GM12878 (cell line): ENCODE measurements at regions not wholly inside any gene's neighbourhood (a gene's known extent, or its start where the extent isn't known, plus 50 kb on each side); places are given as distances from the start of the nearest gene placed in this dataset.

ENCODE experiments used
- ATAC-seq: fragments of 200-7000 bp; cut with Tn5 transposase; 3 replicates; pipeline ENCODE4 v1.9.1; 2020; ENCODE audit warnings: mild to moderate bottlenecking, moderate library complexity
- BruUV-seq: library from RNA; stranded (reverse); fragments of 400-500 nt; replicated peaks from 2 replicates; lab custom pipeline; 2021; lab: Mats Ljungman, UMichigan
- CTCF ChIA-PET: fragments of 300-600 bp; sonication (Branson Sonifier 250); formaldehyde crosslinking; extraction: SDS; loops from one replicate; lab custom pipeline; 2021; ENCODE audit warnings: inconsistent platforms; lab: Yijun Ruan, JAX
- POLR2A ChIA-PET: fragments of 350-600 bp; formaldehyde crosslinking; extraction: SDS; loops from one replicate; lab custom pipeline; 2021; ENCODE audit warnings: inconsistent platforms; lab: Charles Lee
- RAD21 ChIA-PET: fragments of 300-600 bp; sonication (Branson Sonifier 250); formaldehyde crosslinking; loops from one replicate; lab custom pipeline; 2023; ENCODE audit warnings: antibody characterized with exemption; ENCODE audit not compliant: unreplicated experiment; lab: Charles Lee
- SMC1A ChIA-PET: fragments of 300-600 bp; sonication (Branson Sonifier 250); formaldehyde crosslinking; loops from one replicate; lab custom pipeline; 2023; ENCODE audit not compliant: unreplicated experiment, uncharacterized antibody; lab: Charles Lee
- DNase-seq: peaks from one replicate; pipeline ENCODE4 v3.0.0-alpha.2; 2011; ENCODE audit warnings: low read depth, low spot score
- FAIRE-seq: peaks from 3 replicates; lab custom pipeline; 2011; peaks lifted over from hg19 to GRCh38; lab: Jason Lieb, UNC
- H2AFZ ChIP-seq: 2 replicates; pipeline ENCODE4 v1.6.0; 2011; ENCODE audit warnings: low read depth, low read length, control low read depth; ENCODE audit not compliant: control insufficient read depth
- H3K27ac ChIP-seq: 2 replicates; pipeline ENCODE4 v1.5.1; 2011; ENCODE audit warnings: control low read depth; ENCODE audit not compliant: control insufficient read depth, insufficient read depth
- H3K27me3 ChIP-seq, 2 experiments: replicated peaks in 1 of 2; 2 replicates each; pipeline versions ENCODE4 v1.6.0 to v1.6.1; 2011; ENCODE audit warnings: low read length in 1 of 2; ENCODE audit not compliant: control insufficient read depth in 2 of 2, insufficient read depth in 2 of 2
- H3K36me3 ChIP-seq, 2 experiments: 2 replicates each; pipeline ENCODE4 v1.5.1; 2011; ENCODE audit warnings: low read length in 1 of 2; ENCODE audit not compliant: control insufficient read depth in 2 of 2, insufficient read depth in 2 of 2
- H3K4me1 ChIP-seq: 2 replicates; pipeline ENCODE4 v1.6.1; 2011; ENCODE audit warnings: mild to moderate bottlenecking, low read length, moderate library complexity, mixed read lengths; ENCODE audit not compliant: control insufficient read depth, insufficient read depth
- H3K4me2 ChIP-seq: 2 replicates; pipeline ENCODE4 v1.6.0; 2011; ENCODE audit warnings: control low read depth; ENCODE audit not compliant: control insufficient read depth, insufficient read depth
- H3K4me3 ChIP-seq: fragments of 200-600 bp; sonication (generic); 2 replicates; pipeline ENCODE4 v1.5.1; 2016
- H3K79me2 ChIP-seq: 2 replicates; pipeline ENCODE4 v1.6.0; 2011; ENCODE audit warnings: low read length; ENCODE audit not compliant: control insufficient read depth, insufficient read depth
- H3K9ac ChIP-seq: 2 replicates; pipeline ENCODE4 v1.8.0; 2011; ENCODE audit warnings: low read length, control low read depth, mixed read lengths; ENCODE audit not compliant: control insufficient read depth, insufficient read depth
- H3K9me3 ChIP-seq: replicated peaks from 3 replicates; pipeline ENCODE4 v1.5.1; 2011; ENCODE audit warnings: mild to moderate bottlenecking, low read length; ENCODE audit not compliant: control insufficient read depth, insufficient read depth
- H4K20me1 ChIP-seq: 2 replicates; pipeline ENCODE4 v1.6.0; 2011; ENCODE audit not compliant: control insufficient read depth, insufficient read depth
- BHLHE40 ChIP-seq, 2 experiments: fragments of 450-650 bp in 1 of 2; IDR thresholded peaks; 2 replicates each; pipeline ENCODE4 v1.6.1; 2011 to 2017; ENCODE audit warnings: low read depth in 2 of 2, borderline replicate concordance in 1 of 2, improper control_type of control experiment in 1 of 2, low read length in 1 of 2, mild to moderate bottlenecking in 1 of 2
- CTCF ChIP-seq, 3 experiments: IDR thresholded peaks in 2 of 3; conservative IDR thresholded peaks in 1 of 3; 2 replicates each; pipeline ENCODE4 v1.5.1; 2011; ENCODE audit warnings: low read depth in 3 of 3, low read length in 3 of 3, mild to moderate bottlenecking in 3 of 3, control low read depth in 2 of 3, moderate library complexity in 2 of 3, inconsistent platforms in 1 of 3, mixed read lengths in 1 of 3; ENCODE audit not compliant: control insufficient read depth in 2 of 3, insufficient read depth in 1 of 3; ENCODE audit errors: extremely low read depth in 1 of 3
- E4F1 ChIP-seq: fragments of 450-650 bp; IDR thresholded peaks from 2 replicates; pipeline ENCODE4 v1.6.1; 2018; ENCODE audit warnings: borderline replicate concordance, mild to moderate bottlenecking; ENCODE audit not compliant: partially characterized antibody
- EGR1 ChIP-seq, 2 experiments: IDR thresholded peaks; 1 replicate in 1 of 2; 2 replicates in 1 of 2; pipeline ENCODE4 v1.6.1; 2011 to 2012; ENCODE audit warnings: low read depth in 2 of 2, low read length in 2 of 2, borderline replicate concordance in 1 of 2, mild to moderate bottlenecking in 1 of 2, moderate library complexity in 1 of 2
- MEF2A ChIP-seq: IDR thresholded peaks from 2 replicates; pipeline ENCODE4 v1.6.1; 2011; ENCODE audit warnings: low read depth, mild to moderate bottlenecking, low read length, moderate library complexity; ENCODE audit not compliant: insufficient read depth
- RAD21 ChIP-seq: IDR thresholded peaks from 2 replicates; pipeline ENCODE4 v1.6.1; 2011; ENCODE audit warnings: mild to moderate bottlenecking, low read depth, low read length, moderate library complexity; ENCODE audit not compliant: insufficient read depth
- RB1 ChIP-seq: fragments of 450-650 bp; formaldehyde crosslinking; IDR thresholded peaks from 2 replicates; pipeline ENCODE4 v1.6.1; 2017; ENCODE audit warnings: mild to moderate bottlenecking, borderline replicate concordance
- SMARCA5 ChIP-seq: fragments of 450-650 bp; IDR thresholded peaks from 2 replicates; pipeline ENCODE4 v1.6.1; 2017; ENCODE audit warnings: mild to moderate bottlenecking
- SMC3 ChIP-seq: IDR thresholded peaks from 2 replicates; pipeline ENCODE4 v1.6.1; 2011; ENCODE audit warnings: low read length, improper control_type of control experiment, borderline replicate concordance
- SUPT20H ChIP-seq: IDR thresholded peaks from 2 replicates; pipeline ENCODE4 v1.6.1; 2011; ENCODE audit warnings: low read depth, mild to moderate bottlenecking, low read length, moderate library complexity, borderline replicate concordance; ENCODE audit not compliant: control insufficient read depth
- YY1 ChIP-seq: IDR thresholded peaks from 2 replicates; pipeline ENCODE4 v1.6.1; 2011; ENCODE audit warnings: low read depth, mild to moderate bottlenecking, low read length
- WGBS: methylation state at CpG from one replicate; pipeline ENCODE4 v1.1.6; 2016; ENCODE audit warnings: low lambda C conversion rate; ENCODE audit not compliant: insufficient replicate concordance, insufficient coverage; ENCODE audit errors: missing lambda C conversion rate; 5-methylcytosine and 5-hydroxymethylcytosine counted together
- in situ Hi-C: fragments of 300-500 bp; cut with MboI; formaldehyde crosslinking; loops from 9 replicates; pipeline ENCODE4 v1.14.3; 2018; ENCODE audit warnings: mixed read lengths
- intact Hi-C: fragments of 100-400 bp; cut with micrococcal nuclease; formaldehyde crosslinking; loops from one replicate; pipeline ENCODE4 v1.14.2; 2022; ENCODE audit not compliant: unreplicated experiment

GRCh38 chr15:85854345-85855097, 59.8 kb upstream of the KLHL25 start (continued):
- TF ChIP-seq E4F1 (no peak), EGR1 (IDR thresholded peaks at IDR 0.05; ENCODE audit: borderline replicate concordance in 1 of 2, low read depth in 2 of 2, low read length in 2 of 2) (no peak), SMC3 (peak; percentile 78)

GRCh38 chr15:85858586-85859375, 64.1 kb upstream of the KLHL25 start:
- Histone ChIP-seq H3K36me3 (no peaks in the 10 kb centered on the region), H3K4me1 (no peaks in the 10 kb centered on the region), H3K79me2 (no peaks in the 10 kb centered on the region), H3K27me3 (no peaks in the 10 kb centered on the region; a peak in 1 of 4 replicates), H3K4me3 (no peak overlapping the region), H3K9ac (no peak overlapping the region), H2AFZ (no peak overlapping the region), H3K27ac (no peak overlapping the region), H4K20me1 (no peaks in the 10 kb centered on the region), H3K4me2 (peak overlapping the region; percentile 30; the same call in 1 of the 2 replicates), H3K9me3 (no peaks in the 10 kb centered on the region)
- ChIA-PET RAD21 (interaction anchor here (1.3 kb wide), 2 partner anchors 11 to 884 kb away, joined by 4 read pairs; no protein-coding TSS in a partner anchor), CTCF (interaction anchor here (0.6 to 1.7 kb wide), 13 partner anchors 10 to 885 kb away, joined by 3 to 9 read pairs (median 3); no protein-coding TSS in a partner anchor), SMC1A (interaction anchor here (0.5 to 1.6 kb wide), 3 partner anchors 18 to 884 kb away, joined by 3 to 6 read pairs (median 3); no protein-coding TSS in a partner anchor), POLR2A (no interaction called here)
- ATAC-seq (peak; percentile 98), FAIRE-seq (peak; percentile 75), DNase-seq (no peak)
- intact Hi-C loops (loop anchor here (2.0 to 5.0 kb wide), 2 partner anchors 884 to 1749 kb away; no protein-coding TSS in a partner anchor), in situ Hi-C loops (loop anchor here (5.0 to 10.0 kb wide), 2 partner anchors 884 to 1736 kb away; no protein-coding TSS in a partner anchor)
- no TSS peak for BruUV-seq
- 8% methylated on average over 19 of the region's 19 CpGs for WGBS
- TF ChIP-seq YY1 (0 out of 2 replicates have a peak, but pooled peaks have one; percentile 42), RB1 (no peak), SMARCA5 (no peak), CTCF (IDR thresholded peaks at IDR 0.05 in 2 of 3, conservative IDR thresholded peaks at IDR 0.05 in 1 of 3; ENCODE audit: control insufficient read depth in 2 of 3, extremely low read depth in 1 of 3, insufficient read depth in 1 of 3, low read depth in 3 of 3, low read length in 3 of 3) (peak; percentile 82 to 83 (median 83)), RAD21 (peak; percentile 74), MEF2A (no peak), SMC3 (peak; percentile 51), BHLHE40 (IDR thresholded peaks at IDR 0.05; ENCODE audit: borderline replicate concordance in 1 of 2, low read depth in 2 of 2, low read length in 1 of 2) (0 out of 4 replicates have a peak, but pooled peaks of 1 of the 2 experiments have one; percentile 44), SUPT20H (no peak)
